Activated CD8-positive, alpha-beta memory T cell treated with anti-CD3 and anti-CD28 coated beads for 24 hours (primary cell): ENCODE measurements at regions not wholly inside any gene's neighbourhood (a gene's known extent, or its start where the extent isn't known, plus 50 kb on each side); places are given as distances from the start of the nearest gene placed in this dataset.
"Not testable (repeated sequence)": the region's sequence is repeated elsewhere in the genome, so short reads cannot be mapped to it uniquely, and the experiment has no call there.

Source experiments
- DNase-seq: peaks from one replicate; pipeline ENCODE4 v3.0.0-alpha.2; 2020

GRCh38 chr6:22164236-22164635 lies 132.6 kb downstream of the PRL start:
- no peak for DNase-seq

DNA sequence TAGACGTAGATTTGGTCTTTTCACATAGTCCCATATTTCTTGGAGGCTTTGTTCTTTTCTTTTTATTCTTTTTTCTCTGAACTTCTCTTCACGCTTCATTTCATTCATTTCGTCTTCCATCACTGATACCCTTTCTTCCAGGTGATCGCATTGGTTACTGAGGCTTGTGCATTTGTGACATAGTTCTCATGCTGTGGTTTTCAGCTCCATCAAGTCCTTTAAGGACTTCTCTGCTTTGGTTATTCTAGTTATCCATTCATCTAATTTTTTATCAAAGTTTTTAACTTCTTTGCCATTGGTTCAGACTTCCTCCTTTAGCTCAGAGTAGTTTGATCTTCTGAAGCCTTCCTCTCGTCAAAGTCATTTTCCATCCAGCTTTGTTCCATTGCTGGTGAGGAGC lies 125.8 kb downstream of the PRL start:
- not testable (repeated sequence) for DNase-seq

DNA sequence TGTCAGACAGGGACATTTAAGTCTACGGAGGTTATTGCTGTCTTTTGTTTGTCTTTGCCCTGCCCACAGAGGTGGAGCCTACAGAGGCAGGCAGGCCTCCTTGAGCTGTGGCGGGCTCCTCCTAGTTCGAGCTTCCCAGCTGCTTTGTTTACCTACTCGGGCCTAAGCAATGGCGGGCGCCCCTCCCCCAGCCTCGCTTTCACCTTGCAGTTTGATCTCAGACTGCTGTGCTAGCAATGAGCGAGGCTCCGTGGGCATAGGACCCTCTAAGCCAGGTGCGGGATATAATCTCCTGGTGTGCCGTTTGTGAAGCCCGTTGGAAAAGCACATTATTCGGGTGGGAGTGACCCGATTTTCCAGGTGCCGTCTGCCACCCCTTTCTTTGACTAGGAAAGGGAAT lies 125.0 kb downstream of the PRL start:
- not testable (repeated sequence) for DNase-seq

DNA sequence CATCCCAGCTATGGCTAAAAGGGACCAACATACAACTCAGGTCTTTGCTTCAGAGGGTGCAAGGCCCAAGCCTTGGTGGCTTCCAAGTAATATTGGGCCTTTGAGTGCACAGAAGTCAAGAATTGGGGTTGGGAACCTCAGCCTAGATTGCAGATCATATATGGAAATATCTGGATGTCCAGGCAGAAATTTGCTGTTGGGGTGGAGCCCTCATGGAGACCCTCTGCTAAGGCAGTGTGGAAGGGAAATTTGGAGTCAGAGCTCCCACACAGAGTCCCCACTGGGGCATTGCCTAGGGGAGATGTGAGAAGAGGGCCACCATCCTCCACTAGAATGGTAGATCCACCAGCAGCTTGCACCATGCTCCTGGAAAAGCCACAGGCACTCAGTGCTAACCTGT lies 123.5 kb downstream of the PRL start:
- no peak for DNase-seq

DNA sequence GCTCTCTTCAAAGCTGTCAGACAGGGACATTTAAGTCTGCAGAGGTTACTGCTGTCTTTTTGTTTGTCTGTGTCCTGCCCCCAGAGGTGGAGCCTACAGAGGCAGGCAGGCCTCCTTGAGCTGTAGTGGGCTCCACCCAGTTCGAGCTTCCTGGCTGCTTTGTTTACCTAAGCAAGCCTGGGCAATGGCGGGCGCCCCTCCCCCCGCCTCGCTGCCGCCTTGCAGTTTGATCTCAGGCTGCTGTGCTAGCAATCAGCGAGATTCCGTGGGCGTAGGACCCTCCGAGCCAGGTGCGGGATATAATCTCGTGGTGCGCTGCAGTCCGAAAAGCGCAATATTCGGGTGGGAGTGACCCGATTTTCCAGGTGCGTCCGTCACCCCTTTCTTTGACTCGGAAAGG lies 116.6 kb downstream of the PRL start:
- not testable (repeated sequence) for DNase-seq

DNA sequence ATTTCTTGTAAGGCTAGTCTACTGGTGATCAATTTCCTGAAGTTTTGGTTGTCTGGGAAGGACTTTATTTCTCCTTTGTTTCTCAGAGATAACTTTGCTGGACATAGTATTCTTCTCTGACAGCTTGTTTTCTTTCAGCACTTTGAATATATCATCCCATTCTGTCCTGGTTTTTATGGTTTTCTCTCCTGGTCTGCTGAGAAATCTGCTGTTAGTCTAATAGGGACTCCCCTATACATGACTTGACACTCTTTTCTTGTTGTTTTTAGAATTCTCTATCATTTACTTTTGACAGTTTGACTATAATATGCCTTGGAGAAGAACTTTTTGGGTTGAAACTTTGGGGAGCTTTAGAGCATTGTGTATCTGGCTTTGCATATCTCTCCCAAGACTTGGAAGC lies 112.5 kb downstream of the PRL start:
- no peak for DNase-seq

GRCh38 chr6:22189946-22190345 lies 106.9 kb downstream of the PRL start:
- DNase-seq, result no peak

- DNase-seq, result no peak
These were observed 102.5 kb downstream of the PRL start for GRCh38 chr6:22194188-22194921.

DNA sequence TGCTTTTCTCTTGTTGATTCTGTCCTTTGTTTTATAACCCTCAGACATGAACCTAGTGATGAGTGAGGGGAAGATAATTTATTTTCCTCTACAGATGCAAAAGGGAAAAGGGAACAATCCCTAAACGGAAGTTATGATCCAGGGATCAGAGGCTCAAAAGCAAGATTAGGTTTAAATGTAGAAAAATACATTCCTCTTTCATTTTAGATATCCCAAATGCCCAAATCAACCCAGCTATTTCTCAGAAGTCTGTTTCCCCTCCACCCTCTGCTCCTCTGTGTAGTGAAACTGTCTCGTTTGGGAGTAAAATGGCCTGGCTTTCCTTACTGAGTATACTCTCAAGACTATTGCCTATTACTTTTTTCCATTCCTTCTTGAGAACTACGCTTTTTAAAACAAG lies 97.1 kb downstream of the PRL start:
- DNase-seq, result no peak

GRCh38 chr6:22204153-22204552 lies 92.7 kb downstream of the PRL start:
- DNase-seq, result no peak

DNA sequence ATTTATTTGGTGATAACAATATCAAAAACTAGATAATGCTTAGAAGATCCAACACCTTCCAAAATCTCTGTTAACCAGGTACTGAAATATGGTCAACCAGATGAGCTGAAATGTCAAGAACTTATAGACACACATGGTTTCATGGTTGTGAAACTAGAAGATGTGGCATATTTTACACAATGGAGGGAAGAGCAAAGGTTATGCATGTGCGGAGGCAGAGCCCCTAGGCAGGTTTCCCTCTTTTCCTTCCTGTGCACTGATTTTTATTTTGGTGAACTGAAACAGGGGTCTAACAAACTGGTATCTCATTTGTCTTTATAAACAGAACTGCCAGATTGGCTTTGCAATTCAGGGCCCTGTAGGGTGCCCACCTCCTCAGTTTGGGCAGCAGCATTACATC lies 91.6 kb downstream of the PRL start:
- DNase-seq, result no peak

DNA sequence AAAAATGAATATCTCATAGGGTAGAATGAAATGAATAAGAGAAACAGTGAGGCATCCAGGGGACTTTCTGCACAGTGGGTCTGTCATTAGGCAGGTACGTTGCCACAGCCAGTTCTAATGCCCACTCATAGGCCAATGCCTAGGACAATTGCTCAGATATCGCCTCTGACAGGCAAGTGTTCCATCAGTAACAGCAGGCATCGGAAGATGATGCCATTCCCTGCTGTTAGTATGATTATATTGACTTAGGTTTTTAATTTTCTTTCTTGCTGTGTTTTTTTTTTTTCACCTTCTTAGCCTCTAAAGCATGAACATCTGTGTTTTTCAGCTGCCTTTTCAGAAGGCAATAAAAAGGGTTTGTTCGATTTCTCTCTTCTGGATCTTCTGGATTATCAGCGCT lies 90.7 kb downstream of the PRL start:
- DNase-seq, result no peak

DNA sequence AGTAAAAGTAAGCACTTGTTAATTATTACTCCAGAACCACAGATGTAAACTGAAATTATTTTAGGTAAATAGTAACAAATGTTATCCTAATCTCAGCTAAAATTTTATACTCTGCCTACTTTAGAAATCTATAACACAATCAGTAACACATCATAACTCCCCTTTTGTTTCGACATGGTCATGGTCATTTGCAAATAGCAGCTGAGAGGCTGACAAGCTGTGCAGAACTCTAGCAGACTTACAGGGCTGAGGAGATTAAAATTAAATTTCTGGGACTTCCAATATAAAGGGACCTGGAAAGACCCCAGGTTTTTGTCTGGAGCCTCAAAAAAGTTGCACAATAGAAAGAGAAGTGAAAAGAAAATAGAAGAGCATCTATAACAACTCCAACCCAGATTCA lies 88.8 kb downstream of the PRL start:
- DNase-seq, result no peak

DNA sequence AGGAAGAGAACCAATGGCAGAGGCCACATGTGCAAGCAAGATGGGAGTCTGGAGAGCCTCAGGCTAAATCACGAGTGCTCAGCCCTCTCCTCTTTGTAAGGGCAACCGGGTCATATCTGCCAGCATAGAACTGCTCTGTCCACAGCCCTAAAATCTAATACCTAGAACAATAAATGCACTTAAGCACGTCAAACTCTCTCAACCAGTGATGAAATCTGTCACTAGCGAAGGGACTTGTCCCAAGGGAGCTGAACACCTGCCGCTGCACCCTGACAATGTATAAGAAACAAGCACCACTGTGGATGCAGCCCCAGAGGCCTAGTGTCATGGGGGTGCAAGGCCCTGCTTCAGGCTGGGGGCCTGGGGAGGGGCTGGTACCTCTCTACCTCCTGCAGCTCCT lies 82.5 kb downstream of the PRL start:
- DNase-seq, result no peak

DNA sequence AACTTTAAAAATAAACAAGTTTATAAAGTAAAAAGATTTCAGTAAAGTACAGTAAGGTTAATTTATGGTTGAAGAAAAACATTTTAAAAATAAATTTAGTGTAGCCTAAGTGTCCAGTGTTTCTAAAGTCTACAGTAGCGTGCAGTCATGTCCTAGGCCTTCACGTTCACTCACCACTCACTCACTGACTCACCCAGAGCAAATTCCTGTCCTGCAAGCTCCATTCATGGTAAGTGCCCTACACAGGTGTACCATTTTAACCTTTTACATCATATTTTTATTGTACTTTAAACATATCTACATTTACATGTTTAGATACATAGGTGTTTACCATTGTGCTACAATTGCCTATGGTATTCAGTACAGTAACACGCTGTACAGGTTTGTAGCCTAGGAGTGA lies 81.4 kb downstream of the PRL start:
- not testable (repeated sequence) for DNase-seq

DNA sequence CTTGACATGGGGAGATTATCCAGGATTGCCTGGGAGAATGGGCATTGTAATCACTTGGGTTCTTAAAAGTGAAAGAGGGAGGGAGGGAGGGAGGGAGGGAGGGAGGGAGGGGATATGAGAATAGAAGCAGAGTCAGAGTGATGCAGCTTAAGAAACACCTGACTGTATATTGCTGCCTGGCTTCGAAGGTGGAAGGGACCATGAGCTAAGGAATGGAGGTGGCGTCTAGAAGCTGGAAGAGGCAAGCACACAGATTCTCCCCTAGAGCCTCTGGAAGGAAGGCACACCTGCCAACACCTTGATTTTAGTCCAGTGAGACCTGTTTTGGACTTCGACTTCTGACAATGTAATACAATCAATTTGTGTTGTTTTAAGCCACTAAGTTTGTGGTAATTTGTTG lies 78.4 kb downstream of the PRL start:
- DNase-seq, result no peak

DNA sequence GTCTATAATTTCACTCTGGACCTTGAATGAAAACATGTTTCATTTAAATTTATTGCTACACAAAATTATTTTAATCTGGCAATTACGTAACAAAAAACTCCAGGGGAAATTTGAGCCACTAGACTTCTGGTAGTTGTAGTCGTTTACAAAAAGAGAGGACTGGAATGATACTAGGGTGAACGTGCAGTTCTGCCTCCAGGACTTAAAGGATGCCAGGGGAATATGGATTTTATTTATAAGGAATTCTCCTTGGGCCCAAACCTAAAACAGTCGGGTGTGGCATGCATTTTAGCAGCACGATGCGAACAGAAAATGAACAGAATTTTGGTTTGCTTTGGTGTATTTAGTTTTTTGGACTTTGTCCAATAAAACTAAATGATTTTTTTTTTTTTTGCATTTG lies 76.9 kb downstream of the PRL start:
- DNase-seq, result no peak

GRCh38 chr6:22221211-22221610 lies 75.6 kb downstream of the PRL start:
- DNase-seq, result no peak

DNA sequence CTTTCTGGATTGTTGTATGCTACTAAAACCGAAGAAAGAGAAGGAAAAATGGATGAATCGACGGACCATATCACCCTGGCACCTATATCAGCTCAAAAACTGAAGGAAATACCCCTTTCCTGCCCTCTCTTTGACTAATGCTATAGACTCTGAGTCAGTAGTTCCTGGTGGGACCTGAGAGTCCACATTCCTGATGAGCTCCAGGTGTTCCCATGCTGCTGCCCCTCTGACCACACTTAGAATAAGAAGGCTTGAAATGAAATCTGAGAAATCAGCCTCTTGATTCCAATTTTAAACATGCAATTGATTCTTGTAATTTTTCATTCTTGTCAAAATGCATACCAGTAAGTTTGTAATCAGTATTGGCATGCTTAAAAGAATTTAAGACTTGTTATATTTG lies 75.2 kb downstream of the PRL start:
- no peak for DNase-seq

- DNase-seq, result no peak
These were observed 74.4 kb downstream of the PRL start for GRCh38 chr6:22222469-22222868.

DNA sequence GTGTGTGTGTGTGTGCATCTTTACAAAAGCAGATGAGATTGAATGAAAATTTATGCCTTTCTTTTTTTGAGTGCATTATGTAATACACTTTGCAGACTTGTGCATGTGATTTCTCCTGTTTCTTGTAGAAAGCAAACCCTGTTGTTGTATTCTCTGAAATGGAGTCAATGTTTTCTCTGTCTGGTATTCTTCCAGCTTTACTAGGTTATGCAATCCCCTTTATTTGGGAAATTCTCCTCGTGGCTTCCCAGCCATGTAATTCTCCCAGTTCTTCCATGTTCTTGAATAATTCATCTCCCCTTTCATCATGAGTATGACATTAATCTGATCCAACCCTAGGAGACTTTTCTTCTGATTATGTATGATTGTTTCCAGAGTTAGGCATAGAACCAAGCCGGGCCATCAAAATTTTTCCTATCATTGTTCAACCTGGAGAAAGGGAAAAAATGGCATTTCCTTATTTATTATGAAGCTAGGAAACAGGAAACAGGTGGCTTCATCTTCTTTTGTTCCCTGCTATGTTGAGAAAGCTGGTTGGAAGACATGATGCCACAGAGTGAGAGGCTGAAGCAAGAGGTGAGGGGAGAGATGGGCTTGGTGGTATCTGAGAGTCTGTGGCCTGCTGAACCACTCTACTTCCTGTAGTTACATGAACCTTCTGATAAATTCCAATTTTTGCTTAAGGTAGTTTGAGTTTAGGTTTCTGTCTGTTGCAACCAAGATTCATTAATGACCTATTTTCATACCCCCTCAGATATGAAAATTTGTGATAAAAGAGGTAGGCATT lies 68.8 kb downstream of the PRL start:
- no peak for DNase-seq

- no peak for DNase-seq
These were observed 65.8 kb downstream of the PRL start for GRCh38 chr6:22231050-22231449.

GRCh38 chr6:22231616-22232015 lies 65.2 kb downstream of the PRL start:
- DNase-seq, result no peak

DNA sequence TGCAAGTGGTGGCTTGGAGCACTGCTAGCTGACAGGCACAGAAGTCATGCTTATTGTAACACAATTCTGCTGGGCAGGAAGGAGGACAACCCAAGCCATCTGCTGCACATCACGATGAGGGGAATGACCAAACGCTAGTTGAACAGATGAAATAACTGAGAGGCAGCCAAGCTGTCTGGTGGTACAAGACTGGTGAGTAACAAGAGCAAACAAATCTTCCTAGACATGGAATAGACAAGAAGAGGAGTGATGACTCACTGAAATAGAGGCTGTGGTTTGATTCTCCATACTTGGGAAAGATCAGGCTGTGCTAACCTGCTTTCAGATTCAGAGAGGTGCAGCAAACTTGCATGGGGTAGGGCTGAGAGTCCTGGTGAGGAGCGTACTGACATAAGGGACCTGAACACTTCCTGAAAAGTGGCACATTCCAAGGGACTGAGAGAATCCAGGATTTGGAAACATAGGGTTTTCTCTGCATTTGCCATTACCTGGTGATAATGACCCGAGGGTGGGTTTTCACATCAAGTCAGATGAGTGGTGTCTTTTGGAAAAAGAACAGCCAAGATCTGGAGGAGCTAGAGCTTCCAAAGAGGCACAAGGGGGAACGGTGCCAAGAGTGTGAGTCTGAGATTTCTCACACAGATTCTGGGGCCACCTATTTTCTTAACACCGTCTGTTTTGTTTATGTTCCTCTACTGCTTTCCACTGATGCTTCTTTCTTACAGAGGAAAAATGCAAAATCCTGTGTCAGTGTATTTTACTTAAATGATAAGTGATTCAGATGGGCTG lies 60.0 kb downstream of the PRL start:
- DNase-seq, result no peak
